ENCODE measurements at regions not wholly inside any gene's neighbourhood (a gene's known extent, or its start where the extent isn't known, plus 50 kb on each side); places are given as distances from the start of the nearest gene placed in this dataset.

- DNase-seq (ENCODE audit: low read depth, low spot score), result no peak
- in situ Hi-C loops (cut with HindIII; ENCODE audit: low pct_unique_long_range_greater_than_20kb, low sequenced_read_pairs), result no loop called here
Observed at GRCh38 chr13:109677206-109677605, 109.2 kb downstream of the IRS2 start.

DNA sequence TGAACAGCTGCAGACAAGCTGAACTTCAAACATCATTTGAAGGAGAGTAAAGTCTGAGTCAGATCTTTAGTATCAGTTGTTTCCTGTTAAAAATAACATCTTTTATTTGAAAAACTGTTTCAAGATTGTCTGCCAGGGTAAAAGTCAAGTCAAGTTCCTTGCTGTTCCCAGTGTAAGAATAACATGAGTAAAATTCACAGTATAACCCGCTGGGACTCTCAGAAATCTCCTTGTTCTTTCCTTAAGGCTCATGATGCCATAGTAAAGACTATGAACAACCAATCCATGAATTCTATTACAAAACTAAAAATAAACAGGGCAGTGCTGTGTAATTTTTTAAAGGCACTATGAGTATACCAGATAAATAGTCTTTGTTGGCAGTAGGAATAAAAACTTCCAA, 112.9 kb downstream of the IRS2 start:
- in situ Hi-C loops (cut with HindIII; ENCODE audit: low pct_unique_long_range_greater_than_20kb, low sequenced_read_pairs), result no loop called here
- no peak for DNase-seq (ENCODE audit: low read depth, low spot score)

DNA sequence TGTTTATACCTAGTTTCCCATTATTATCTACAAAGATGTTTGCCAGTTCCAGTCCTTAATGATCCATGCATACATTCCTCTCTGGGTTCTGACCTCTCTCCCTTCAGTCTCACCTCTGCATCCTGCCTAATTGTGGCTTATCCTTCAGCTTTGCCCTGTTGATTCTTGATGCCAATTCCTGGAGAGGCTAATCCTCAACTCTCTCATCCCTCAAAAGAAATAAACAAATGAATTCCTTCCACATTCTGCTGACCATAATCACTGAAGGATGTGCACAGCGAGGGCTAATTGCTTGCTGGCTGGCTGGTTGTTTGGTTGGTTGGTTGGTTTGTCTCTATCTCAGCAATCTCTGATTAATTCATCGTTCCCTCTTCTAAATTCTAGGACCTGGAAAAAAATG, 113.8 kb downstream of the IRS2 start:
- in situ Hi-C loops (cut with HindIII; ENCODE audit: low pct_unique_long_range_greater_than_20kb, low sequenced_read_pairs), result no loop called here

DNA sequence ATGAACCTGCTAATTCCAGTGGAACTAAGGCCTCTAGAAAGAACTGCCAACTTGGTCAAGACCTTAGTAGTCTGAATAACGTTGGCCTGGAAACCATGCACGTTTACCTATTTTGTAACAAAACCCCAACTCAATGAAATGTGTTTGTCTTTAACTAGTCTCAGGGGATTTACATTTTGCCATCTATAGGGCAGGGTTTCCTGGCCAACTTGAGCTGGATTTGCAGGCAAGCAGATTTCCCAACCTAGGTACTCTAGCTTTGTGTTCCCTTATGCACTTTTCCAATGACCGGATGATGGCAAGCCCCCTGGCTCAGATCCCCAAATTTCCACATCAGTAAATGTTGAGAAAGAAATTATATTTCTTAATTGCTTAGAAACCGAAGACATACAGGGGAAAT, 114.5 kb downstream of the IRS2 start:
- no peak for DNase-seq (ENCODE audit: low read depth, low spot score)
- in situ Hi-C loops (cut with HindIII; ENCODE audit: low pct_unique_long_range_greater_than_20kb, low sequenced_read_pairs), result no loop called here

More for the DNA sequence above, 113.8 kb downstream of the IRS2 start:
- no peak for DNase-seq (ENCODE audit: low read depth, low spot score)

DNA sequence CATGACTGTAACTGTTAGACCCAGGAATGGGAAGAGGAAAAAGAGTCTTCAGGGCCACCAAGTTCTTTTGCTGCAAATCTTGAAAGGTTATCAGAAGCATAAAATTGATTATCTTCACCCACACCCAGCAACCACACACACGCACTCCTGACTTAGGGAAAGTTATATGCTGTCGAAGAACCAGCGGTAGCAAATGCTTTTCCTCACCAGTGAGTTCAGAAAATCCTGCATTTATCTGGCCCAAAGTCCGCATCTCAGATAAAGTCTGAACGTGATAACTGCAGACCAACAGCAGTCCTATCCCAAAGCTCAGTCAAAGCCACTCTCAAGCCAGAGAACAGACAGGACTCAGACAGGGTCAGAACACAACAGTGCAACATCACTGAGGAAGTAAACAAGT, 115.6 kb downstream of the IRS2 start:
- DNase-seq (ENCODE audit: low read depth, low spot score), result no peak

GRCh38 chr13:109669956-109670355, 116.4 kb downstream of the IRS2 start:
- in situ Hi-C loops (cut with HindIII; ENCODE audit: low pct_unique_long_range_greater_than_20kb, low sequenced_read_pairs), result no loop called here
- no peak for DNase-seq (ENCODE audit: low read depth, low spot score)

More for the DNA sequence above, 115.6 kb downstream of the IRS2 start:
- in situ Hi-C loops (cut with HindIII; ENCODE audit: low pct_unique_long_range_greater_than_20kb, low sequenced_read_pairs), result no loop called here

DNA sequence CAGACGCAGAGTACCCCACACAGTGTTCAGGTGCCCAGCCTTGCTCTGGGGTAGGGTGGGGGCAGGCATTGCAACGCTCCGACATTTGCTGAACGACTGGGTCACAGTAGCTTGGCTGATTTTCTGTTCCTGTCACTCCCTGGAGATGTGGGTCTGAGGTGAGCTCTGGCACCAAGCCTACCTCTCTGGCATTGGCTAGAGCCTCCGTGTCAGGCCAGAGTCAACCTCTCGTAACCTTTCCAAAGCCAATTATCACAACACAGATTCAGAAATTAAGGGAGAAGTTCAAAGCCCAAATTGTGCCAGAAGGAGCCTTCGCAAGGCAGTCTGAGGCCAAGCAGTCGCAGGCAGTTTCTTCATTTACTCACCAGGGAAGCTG, 117.2 kb downstream of the IRS2 start:
- in situ Hi-C loops (cut with HindIII; ENCODE audit: low pct_unique_long_range_greater_than_20kb, low sequenced_read_pairs), result no loop called here

DNA sequence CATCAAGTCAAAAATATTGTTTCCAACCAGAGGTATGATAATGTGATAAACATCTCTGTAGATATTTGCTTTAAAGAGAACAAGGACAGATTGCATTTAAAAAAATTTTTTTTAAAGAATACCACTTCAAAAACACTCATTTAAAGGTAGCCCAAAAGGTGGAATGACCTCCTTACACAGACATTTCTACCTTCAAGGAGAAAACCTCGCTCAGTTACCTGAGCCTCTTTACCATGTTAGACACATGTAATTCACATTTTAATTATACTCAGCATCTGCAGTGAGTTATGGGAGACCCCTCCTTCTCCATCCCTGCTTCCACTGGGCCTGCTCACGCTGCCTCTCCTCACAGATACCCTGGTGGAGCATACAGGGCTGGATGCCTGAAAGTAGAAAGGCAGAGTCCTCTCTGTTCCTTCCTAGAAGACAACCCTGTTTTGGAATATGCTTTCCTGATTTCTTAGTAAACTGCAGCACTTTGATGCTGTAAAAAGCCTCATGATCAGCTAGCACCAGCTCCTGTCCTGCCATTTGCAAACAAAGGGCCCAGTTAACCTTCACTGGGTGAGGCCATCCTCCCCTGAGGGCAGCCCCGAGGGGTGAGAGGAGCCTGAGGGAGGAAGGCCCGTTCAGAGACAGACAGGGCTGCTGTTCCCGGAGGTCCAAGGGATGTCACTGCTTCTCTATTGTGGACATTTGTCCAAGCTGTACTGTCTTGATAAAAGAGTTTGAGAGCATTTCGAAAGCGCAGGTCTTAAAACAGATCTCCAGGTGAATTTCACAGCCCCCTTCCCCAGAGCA, 117.8 kb downstream of the IRS2 start:
- peak; percentile 20 for DNase-seq (ENCODE audit: low read depth, low spot score)

More for the DNA sequence above, 117.2 kb downstream of the IRS2 start:
- no peak for DNase-seq (ENCODE audit: low read depth, low spot score)

DNA sequence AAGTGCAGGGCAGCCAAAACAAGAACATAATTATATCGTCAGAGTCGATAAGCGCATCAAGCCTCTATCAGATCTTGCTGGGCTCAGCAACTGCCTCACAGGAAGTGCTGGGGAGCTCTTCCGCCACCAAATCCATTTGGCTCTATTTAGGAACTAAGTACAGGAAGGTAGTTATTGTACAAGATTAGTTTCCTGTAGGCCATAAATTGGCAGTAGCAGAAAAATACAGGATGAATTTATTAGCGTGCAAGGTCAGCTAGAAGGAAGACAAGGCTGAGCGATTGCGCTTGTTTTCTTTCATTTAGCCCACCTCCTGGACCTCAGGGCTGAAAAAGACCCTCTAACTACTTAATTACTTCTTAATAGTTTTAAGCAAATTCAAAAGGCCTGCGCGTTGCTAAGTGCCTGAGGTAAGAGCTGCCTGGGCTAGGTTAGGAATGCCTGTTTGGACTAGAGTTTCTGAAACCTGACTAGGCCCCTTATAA, 118.5 kb downstream of the IRS2 start:
- in situ Hi-C loops (cut with HindIII; ENCODE audit: low pct_unique_long_range_greater_than_20kb, low sequenced_read_pairs), result no loop called here
- no peak for DNase-seq (ENCODE audit: low read depth, low spot score)

More for the DNA sequence above, 117.8 kb downstream of the IRS2 start:
- in situ Hi-C loops (cut with HindIII; ENCODE audit: low pct_unique_long_range_greater_than_20kb, low sequenced_read_pairs), result no loop called here

DNA sequence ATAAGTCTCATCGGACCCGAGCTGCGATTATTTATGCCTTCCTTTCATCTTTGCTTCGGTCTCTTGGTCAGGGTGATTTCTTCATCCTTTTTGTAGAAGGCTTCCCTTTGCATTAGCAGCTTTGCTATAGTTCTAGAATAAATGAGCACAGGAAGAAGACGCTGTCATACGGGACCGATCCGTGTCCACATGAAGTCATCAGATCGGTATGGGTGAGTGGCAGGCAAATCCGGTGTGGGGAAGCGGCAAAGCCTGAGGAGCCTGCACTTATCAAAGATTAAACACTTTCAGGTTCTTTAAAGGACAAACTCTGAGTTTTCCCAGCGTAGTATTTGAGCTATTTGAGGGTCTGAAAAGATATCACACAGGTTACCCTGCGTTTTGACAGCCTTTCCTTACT, 119.3 kb downstream of the IRS2 start:
- no peak for DNase-seq (ENCODE audit: low read depth, low spot score)

DNA sequence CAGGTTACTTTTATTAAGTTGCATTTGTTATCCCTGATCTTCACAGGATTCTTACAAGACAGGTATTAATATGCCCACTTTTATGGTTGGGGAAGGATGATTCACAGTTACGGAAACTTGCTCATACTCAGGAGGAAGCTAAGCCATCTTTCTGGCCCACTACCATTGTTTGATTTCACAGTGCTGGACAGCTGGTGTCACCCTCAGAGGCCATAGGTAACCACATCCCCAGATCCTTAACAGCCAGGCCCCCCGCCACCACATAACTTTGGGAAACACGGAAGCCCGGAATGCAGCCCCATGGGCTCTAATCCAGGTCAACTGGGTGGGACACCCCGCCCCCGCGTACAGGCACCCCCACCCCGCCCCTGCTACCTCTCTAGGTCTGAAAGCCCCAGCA, 119.7 kb downstream of the IRS2 start:
- DNase-seq (ENCODE audit: low read depth, low spot score), result no peak
- in situ Hi-C loops (cut with HindIII; ENCODE audit: low pct_unique_long_range_greater_than_20kb, low sequenced_read_pairs), result no loop called here

More for the DNA sequence above, 119.3 kb downstream of the IRS2 start:
- in situ Hi-C loops (cut with HindIII; ENCODE audit: low pct_unique_long_range_greater_than_20kb, low sequenced_read_pairs), result no loop called here

- no peak for DNase-seq (ENCODE audit: low read depth, low spot score)
- in situ Hi-C loops (cut with HindIII; ENCODE audit: low pct_unique_long_range_greater_than_20kb, low sequenced_read_pairs), result no loop called here
Observed at GRCh38 chr13:109665781-109666249, 120.6 kb downstream of the IRS2 start.

DNA sequence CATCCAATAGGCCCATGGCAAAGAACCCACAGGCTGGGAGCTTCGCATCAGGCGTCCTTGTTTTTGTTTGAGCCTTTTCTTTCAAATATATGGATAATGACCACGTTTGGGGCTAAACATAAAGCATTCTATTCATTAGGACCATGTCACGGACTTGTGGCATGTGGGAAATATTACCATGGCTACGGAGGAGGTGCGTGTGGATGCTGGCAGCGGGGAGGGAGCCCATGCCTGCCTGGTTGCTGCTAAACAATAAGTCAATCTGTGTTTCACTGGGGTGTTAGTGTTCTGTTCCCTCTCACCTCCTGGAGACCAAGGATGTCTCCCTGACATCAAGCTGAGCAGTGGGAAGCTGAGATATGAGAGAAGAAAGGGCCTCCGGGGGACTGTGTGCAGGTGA, 121.1 kb downstream of the IRS2 start:
- DNase-seq (ENCODE audit: low read depth, low spot score), result peak; percentile 22

DNA sequence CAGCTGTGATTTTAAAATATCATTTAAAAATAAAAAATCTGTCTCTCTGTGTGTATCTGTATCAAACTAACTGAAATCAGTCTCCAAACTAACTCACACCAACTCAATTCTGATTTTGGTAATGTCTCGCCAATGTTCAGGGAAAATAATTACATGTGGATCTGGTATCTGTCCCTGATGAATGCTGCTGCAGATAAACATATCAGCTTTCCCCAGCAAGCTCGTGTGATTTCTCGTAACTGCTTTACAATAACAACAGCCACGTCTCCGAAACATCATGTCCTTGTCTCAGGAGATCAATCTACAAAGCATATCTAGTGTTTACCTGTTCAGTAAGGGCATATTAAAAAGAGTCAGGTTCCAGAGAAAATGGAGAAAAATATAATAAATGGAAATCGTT, 129.0 kb downstream of the IRS2 start:
- in situ Hi-C loops (cut with HindIII; ENCODE audit: low pct_unique_long_range_greater_than_20kb, low sequenced_read_pairs), result no loop called here
- no peak for DNase-seq (ENCODE audit: low read depth, low spot score)

More for the DNA sequence above, 121.1 kb downstream of the IRS2 start:
- in situ Hi-C loops (cut with HindIII; ENCODE audit: low pct_unique_long_range_greater_than_20kb, low sequenced_read_pairs), result no loop called here

DNA sequence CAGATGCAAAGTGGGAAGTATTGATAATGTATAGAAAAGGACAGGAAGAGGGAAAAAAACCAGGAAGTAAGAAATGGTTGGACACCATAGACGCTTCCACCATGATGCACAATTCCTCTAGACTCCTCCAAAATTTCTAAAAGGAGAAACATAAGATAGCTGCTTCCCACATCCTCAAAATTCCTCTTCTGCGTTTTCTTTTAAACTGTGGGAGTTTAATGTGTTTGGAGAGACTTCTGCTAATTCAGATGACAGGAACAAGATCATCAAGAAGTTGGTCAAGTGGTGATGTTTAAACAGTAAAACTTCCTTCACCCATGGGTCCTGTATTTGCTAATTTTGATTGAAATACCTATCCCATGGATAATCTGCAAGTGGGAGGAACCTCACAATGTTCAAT, 130.2 kb downstream of the IRS2 start:
- in situ Hi-C loops (cut with HindIII; ENCODE audit: low pct_unique_long_range_greater_than_20kb, low sequenced_read_pairs), result no loop called here
- no peak for DNase-seq (ENCODE audit: low read depth, low spot score)

DNA sequence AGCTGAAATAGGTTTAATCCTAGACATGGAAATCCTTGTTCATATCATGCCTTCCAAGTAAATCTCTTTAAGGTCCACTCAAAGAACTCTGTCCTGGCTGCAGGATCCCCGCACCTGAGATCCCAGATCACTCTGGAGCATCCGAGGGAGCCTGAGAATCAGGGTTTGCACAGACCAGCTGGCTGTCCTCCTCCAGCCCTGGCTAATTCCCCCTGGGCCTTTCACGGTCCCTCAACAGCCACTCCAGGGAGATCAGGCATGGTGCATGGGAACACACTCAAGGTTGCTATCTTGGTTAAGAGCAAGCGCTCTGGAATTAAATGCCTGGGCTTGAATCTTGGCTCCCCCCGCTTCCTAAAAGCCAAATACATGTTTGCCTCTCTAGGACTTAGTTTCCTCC, 130.8 kb downstream of the IRS2 start:
- in situ Hi-C loops (cut with HindIII; ENCODE audit: low pct_unique_long_range_greater_than_20kb, low sequenced_read_pairs), result no loop called here
- no peak for DNase-seq (ENCODE audit: low read depth, low spot score)

GRCh38 chr13:109655206-109655600, 131.2 kb downstream of the IRS2 start:
- in situ Hi-C loops (cut with HindIII; ENCODE audit: low pct_unique_long_range_greater_than_20kb, low sequenced_read_pairs), result no loop called here
- DNase-seq (ENCODE audit: low read depth, low spot score), result peak; percentile 3

DNA sequence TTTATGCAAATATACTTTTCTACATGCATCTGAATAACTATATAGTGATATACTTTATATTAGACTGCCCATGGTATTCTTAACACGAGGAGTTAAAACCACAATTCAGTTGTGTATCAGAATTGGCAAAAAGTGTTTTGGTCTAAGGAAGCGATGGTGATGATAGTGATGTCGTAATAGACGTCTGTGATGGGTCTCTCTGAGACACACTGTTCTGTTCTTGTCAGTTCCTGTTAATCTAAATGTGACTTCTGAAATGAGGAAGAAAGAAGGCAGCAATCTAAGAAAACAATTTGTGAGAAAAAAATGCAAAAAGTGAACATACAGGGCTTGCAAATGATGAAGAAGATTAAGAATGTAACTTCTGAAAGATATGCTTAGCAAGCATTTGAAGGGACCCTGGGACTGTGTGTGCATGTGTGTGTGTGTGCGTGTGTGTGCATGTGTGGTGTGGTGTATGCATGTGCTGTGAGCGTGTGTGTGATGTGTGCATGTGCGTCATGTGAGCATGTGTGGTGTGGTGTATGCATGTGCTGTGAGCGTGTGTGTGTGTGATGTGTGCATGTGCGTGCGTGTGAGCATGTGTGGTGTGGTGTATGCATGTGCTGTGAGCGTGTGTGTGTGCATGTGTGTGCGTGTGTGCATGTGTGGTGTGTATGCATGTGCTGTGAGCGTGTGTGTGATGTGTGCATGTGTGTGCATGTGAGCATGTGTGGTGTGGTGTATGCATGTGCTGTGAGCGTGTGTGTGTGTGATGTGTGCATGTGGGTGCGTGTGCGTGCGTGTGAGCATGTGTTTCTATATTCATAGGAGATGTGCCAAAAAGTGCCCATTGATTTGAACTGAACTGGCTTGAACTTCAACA, 131.8 kb downstream of the IRS2 start:
- in situ Hi-C loops (cut with HindIII; ENCODE audit: low pct_unique_long_range_greater_than_20kb, low sequenced_read_pairs), result no loop called here
- no peak for DNase-seq (ENCODE audit: low read depth, low spot score)
